Kidney (tissue), 13 donors: ENCODE measurements at regions not wholly inside any gene's neighbourhood (a gene's known extent, or its start where the extent isn't known, plus 50 kb on each side); places are given as distances from the start of the nearest gene placed in this dataset.

Experiments
- DNase-seq, 5 donors: peaks; one replicate each; pipeline ENCODE4 v3.0.0-alpha.2; 2013 to 2020
- FAIRE-seq: peaks from 2 replicates; lab custom pipeline; 2012; peaks lifted over from hg19 to GRCh38; lab: Jason Lieb, UNC
- H3K27ac ChIP-seq, 2 donors: one replicate each; pipeline ENCODE4 v1.7.0; 2013; ENCODE audit warnings: low read depth in 2 of 2, low read length in 2 of 2, inconsistent platforms in 1 of 2
- H3K27me3 ChIP-seq: one replicate; pipeline ENCODE4 v1.7.1; 2013; ENCODE audit warnings: low read length, inconsistent platforms; ENCODE audit not compliant: control insufficient read depth, insufficient read depth
- H3K36me3 ChIP-seq, 3 donors: one replicate each; pipeline versions ENCODE4 v1.7.0 to v1.7.1; 2013; ENCODE audit warnings: low read length in 3 of 3, control low read depth in 1 of 3, inconsistent platforms in 1 of 3; ENCODE audit not compliant: insufficient read depth in 3 of 3, control insufficient read depth in 2 of 3
- H3K4me1 ChIP-seq, 3 donors: one replicate each; pipeline versions ENCODE4 v1.7.0 to v1.7.1; 2013; ENCODE audit warnings: low read length in 3 of 3, inconsistent platforms in 1 of 3, low read depth in 1 of 3; ENCODE audit not compliant: control insufficient read depth in 2 of 3, insufficient read depth in 2 of 3
- H3K4me3 ChIP-seq, 3 donors: one replicate each; pipeline versions ENCODE4 v1.7.0 to v1.8.1; 2013; ENCODE audit warnings: low read length in 3 of 3, control low read depth in 1 of 3, inconsistent platforms in 1 of 3
- H3K9ac ChIP-seq, 3 donors: one replicate each; pipeline versions ENCODE4 v1.7.0 to v1.7.1; 2013; ENCODE audit warnings: low read length in 3 of 3, control low read depth in 1 of 3, inconsistent platforms in 1 of 3
- H3K9me3 ChIP-seq, 3 donors: one replicate each; pipeline versions ENCODE4 v1.7.0 to v1.7.1; 2013; ENCODE audit warnings: low read length in 3 of 3, control low read depth in 1 of 3, inconsistent platforms in 1 of 3; ENCODE audit not compliant: control insufficient read depth in 2 of 3, insufficient read depth in 1 of 3
- intact Hi-C: fragments of 100-400 bp; cut with DNase I; formaldehyde crosslinking; loops from one replicate; pipeline ENCODE4 v1.11.1; 2022
- TF ChIP-seq, protein P1 (sequence below): IDR thresholded peaks from 3 replicates; pipeline ENCODE4 v1.5.1; 2012; ENCODE audit warnings: mild to moderate bottlenecking, moderate library complexity, borderline replicate concordance; ENCODE audit not compliant: insufficient read depth; ENCODE audit errors: extremely low read depth
- donor health status: control.
- donor health status: control.
- donor health status: control.
- donor health status: control.
- donor health status: control.
- donor health status: DM: yes; HTN: yes; CAD: no.
- donor health status: Normal renal cell carcinoma (clear cell type).

DNA sequence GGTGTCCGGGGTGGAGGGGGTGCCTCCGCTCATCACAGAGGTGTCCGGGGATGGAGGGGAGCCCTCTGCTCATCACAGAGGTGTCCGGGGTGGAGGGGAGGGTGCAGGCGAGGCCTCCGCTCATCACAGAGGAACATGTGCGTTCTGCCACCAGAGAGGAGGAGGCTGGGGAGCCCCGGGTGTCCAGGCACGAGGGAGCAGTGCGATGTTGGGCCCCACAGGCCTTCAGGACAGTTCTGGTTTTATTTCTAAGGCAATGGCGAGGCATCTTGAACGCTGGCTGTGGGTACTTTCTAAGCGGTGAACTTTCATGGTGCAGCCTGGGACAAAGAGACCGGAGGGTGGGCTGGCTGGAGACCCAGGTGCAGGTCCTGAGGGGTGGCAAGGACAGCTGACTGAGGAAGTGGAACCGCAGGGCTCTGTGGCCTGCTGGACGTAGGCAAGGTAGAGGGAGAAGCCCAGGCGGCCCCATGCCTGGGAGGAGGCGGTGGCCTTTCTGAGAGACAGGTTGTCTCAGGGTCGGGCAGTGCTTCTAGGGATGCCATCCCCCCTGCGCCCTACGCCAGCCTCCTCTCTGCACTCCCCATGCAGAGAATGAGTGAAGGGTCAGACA, 196.6 kb upstream of the SALL3 start:
- no peaks in the 10 kb centered on the region for H3K4me1 ChIP-seq
- H3K4me3 ChIP-seq, result no peak overlapping the region
- no peaks in the 10 kb centered on the region for H3K27me3 ChIP-seq
- TF ChIP-seq, protein P1, sequence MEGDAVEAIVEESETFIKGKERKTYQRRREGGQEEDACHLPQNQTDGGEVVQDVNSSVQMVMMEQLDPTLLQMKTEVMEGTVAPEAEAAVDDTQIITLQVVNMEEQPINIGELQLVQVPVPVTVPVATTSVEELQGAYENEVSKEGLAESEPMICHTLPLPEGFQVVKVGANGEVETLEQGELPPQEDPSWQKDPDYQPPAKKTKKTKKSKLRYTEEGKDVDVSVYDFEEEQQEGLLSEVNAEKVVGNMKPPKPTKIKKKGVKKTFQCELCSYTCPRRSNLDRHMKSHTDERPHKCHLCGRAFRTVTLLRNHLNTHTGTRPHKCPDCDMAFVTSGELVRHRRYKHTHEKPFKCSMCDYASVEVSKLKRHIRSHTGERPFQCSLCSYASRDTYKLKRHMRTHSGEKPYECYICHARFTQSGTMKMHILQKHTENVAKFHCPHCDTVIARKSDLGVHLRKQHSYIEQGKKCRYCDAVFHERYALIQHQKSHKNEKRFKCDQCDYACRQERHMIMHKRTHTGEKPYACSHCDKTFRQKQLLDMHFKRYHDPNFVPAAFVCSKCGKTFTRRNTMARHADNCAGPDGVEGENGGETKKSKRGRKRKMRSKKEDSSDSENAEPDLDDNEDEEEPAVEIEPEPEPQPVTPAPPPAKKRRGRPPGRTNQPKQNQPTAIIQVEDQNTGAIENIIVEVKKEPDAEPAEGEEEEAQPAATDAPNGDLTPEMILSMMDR, result no peak
- no peak for FAIRE-seq
- no peak overlapping the region for H3K9ac ChIP-seq
- H3K9me3 ChIP-seq, result no peaks in the 10 kb centered on the region
- H3K36me3 ChIP-seq, result no peaks in the 10 kb centered on the region
- DNase-seq, result no peak
- no peak overlapping the region for H3K27ac ChIP-seq
- intact Hi-C loops, result no loop called here

- Histone ChIP-seq H3K27me3 (no peaks in the 10 kb centered on the region), H3K4me3 (no peak overlapping the region), H3K9ac (no peak overlapping the region), H3K27ac (no peak overlapping the region), H3K36me3 (no peaks in the 10 kb centered on the region), H3K9me3 (no peaks in the 10 kb centered on the region), H3K4me1 (no peaks in the 10 kb centered on the region)
- intact Hi-C loops, result no loop called here
- TF ChIP-seq, protein P1, result no peak
- no peak for DNase-seq
- FAIRE-seq, result no peak
Measured at GRCh38 chr18:78783564-78783960, 196.1 kb upstream of the SALL3 start.

DNA sequence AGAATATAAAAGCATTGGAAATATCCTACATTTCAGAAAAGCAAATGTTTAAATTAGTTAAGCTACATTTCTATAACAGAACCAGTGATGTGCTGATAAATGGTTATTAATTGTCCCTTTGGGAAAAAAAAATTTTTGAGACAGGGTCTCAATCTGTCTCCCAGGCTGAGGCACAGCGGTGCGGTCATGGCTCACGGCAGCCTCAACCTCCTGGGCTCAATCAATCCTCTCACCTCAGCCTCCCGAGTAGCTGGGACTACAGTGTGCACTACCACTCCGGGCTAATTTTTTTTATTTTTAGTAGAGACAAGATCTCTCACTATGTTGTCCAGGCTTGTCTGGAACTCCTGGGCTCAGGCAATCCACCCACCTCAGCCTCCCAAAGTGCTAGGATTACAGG, 194.8 kb upstream of the SALL3 start:
- Histone ChIP-seq H3K9ac (no peak overlapping the region), H3K27ac (no peak overlapping the region), H3K9me3 (no peaks in the 10 kb centered on the region), H3K27me3 (no peaks in the 10 kb centered on the region), H3K36me3 (no peaks in the 10 kb centered on the region), H3K4me1 (no peaks in the 10 kb centered on the region), H3K4me3 (no peak overlapping the region)
- TF ChIP-seq, protein P1, result no peak
- intact Hi-C loops, result no loop called here
- FAIRE-seq (no peak), DNase-seq (no peak)

GRCh38 chr18:78785706-78786105, 193.9 kb upstream of the SALL3 start:
- Histone ChIP-seq H3K36me3 (no peaks in the 10 kb centered on the region), H3K4me1 (no peaks in the 10 kb centered on the region), H3K27ac (no peak overlapping the region), H3K27me3 (no peaks in the 10 kb centered on the region), H3K9me3 (no peaks in the 10 kb centered on the region), H3K9ac (no peak overlapping the region), H3K4me3 (no peak overlapping the region)
- no peak for DNase-seq
- intact Hi-C loops, result no loop called here
- TF ChIP-seq, protein P1, result no peak
- FAIRE-seq, result no peak
